ENCODE measurements at regions not wholly inside any gene's neighbourhood (a gene's known extent, or its start where the extent isn't known, plus 50 kb on each side); places are given as distances from the start of the nearest gene placed in this dataset.

- Histone ChIP-seq H3K27me3 (ENCODE audit: control insufficient read depth, insufficient read depth, low read length) (no peaks in the 10 kb centered on the region), H3K9me3 (ENCODE audit: control insufficient read depth in 2 of 3, insufficient read depth in 1 of 3, low read length in 3 of 3) (no peaks in the 10 kb centered on the region), H3K4me3 (ENCODE audit: low read length in 3 of 3) (no peak overlapping the region), H3K27ac (ENCODE audit: low read depth in 2 of 2, low read length in 2 of 2) (no peak overlapping the region), H3K9ac (ENCODE audit: low read length in 3 of 3) (no peak overlapping the region), H3K4me1 (ENCODE audit: control insufficient read depth in 2 of 3, insufficient read depth in 2 of 3, low read depth in 1 of 3, low read length in 3 of 3) (no peaks in the 10 kb centered on the region), H3K36me3 (ENCODE audit: control insufficient read depth in 2 of 3, insufficient read depth in 3 of 3, low read length in 3 of 3) (no peaks in the 10 kb centered on the region)
- no peak for DNase-seq
- TF ChIP-seq, protein P1, sequence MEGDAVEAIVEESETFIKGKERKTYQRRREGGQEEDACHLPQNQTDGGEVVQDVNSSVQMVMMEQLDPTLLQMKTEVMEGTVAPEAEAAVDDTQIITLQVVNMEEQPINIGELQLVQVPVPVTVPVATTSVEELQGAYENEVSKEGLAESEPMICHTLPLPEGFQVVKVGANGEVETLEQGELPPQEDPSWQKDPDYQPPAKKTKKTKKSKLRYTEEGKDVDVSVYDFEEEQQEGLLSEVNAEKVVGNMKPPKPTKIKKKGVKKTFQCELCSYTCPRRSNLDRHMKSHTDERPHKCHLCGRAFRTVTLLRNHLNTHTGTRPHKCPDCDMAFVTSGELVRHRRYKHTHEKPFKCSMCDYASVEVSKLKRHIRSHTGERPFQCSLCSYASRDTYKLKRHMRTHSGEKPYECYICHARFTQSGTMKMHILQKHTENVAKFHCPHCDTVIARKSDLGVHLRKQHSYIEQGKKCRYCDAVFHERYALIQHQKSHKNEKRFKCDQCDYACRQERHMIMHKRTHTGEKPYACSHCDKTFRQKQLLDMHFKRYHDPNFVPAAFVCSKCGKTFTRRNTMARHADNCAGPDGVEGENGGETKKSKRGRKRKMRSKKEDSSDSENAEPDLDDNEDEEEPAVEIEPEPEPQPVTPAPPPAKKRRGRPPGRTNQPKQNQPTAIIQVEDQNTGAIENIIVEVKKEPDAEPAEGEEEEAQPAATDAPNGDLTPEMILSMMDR (IDR thresholded peaks at IDR 0.05; ENCODE audit: borderline replicate concordance, extremely low read depth, insufficient read depth): no peak
- no peak for FAIRE-seq
- intact Hi-C loops (cut with DNase I): no loop called here
Observed at GRCh38 chr1:194787001-194787400, 1600.6 kb upstream of the B3GALT2 start.

DNA sequence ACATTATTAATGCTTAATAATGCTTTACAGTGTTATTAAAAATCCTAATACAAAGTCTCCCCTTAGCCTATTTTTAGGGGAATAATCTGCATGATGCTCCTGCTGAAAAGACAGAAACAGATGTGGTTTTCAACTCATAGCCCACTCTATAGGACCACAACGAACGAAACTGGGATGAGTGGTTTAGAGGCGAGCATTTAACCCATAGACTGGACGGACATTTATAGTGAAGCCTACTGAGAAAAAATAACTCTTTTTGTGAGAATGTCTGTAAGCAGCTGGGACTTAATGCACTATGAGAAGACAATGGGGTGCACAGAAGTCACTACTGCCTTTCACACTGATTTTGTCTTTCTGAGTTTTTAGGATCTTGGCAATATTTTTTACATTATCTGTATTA is 1599.6 kb upstream of the B3GALT2 start:
- Histone ChIP-seq H3K27ac (ENCODE audit: low read depth in 2 of 2, low read length in 2 of 2) (no peak overlapping the region), H3K36me3 (ENCODE audit: control insufficient read depth in 2 of 3, insufficient read depth in 3 of 3, low read length in 3 of 3) (no peaks in the 10 kb centered on the region), H3K4me3 (ENCODE audit: low read length in 3 of 3) (no peak overlapping the region), H3K9ac (ENCODE audit: low read length in 3 of 3) (no peak overlapping the region), H3K4me1 (ENCODE audit: control insufficient read depth in 2 of 3, insufficient read depth in 2 of 3, low read depth in 1 of 3, low read length in 3 of 3) (no peaks in the 10 kb centered on the region), H3K27me3 (ENCODE audit: control insufficient read depth, insufficient read depth, low read length) (no peaks in the 10 kb centered on the region), H3K9me3 (ENCODE audit: control insufficient read depth in 2 of 3, insufficient read depth in 1 of 3, low read length in 3 of 3) (no peaks in the 10 kb centered on the region)
- intact Hi-C loops (cut with DNase I): no loop called here
- DNase-seq (no peak), FAIRE-seq (no peak)
- TF ChIP-seq, protein P1 (IDR thresholded peaks at IDR 0.05; ENCODE audit: borderline replicate concordance, extremely low read depth, insufficient read depth): no peak

DNA sequence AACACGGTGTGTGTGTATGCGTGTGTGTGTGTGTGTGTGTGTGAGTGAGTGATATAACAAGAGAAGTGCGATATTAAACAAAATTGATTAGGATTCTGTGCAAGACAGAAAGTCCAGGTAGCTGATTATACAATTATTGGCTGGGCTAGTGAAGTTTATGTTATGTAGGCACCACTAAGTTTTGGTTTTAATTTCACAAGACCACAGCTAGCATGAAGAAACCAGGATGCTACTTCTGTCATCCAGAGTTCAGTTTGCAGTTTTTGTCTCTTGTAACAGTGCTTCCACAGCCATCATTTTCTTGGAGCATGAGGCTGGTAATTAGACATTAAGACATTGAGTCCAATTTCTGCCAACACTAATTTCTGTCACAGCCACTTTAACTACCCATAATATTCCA is 1590.2 kb upstream of the B3GALT2 start:
- Histone ChIP-seq H3K27ac (ENCODE audit: low read depth in 2 of 2, low read length in 2 of 2) (no peak overlapping the region), H3K9me3 (ENCODE audit: control insufficient read depth in 2 of 3, insufficient read depth in 1 of 3, low read length in 3 of 3) (no peaks in the 10 kb centered on the region), H3K9ac (ENCODE audit: low read length in 3 of 3) (no peak overlapping the region), H3K27me3 (ENCODE audit: control insufficient read depth, insufficient read depth, low read length) (no peaks in the 10 kb centered on the region), H3K36me3 (ENCODE audit: control insufficient read depth in 2 of 3, insufficient read depth in 3 of 3, low read length in 3 of 3) (no peaks in the 10 kb centered on the region), H3K4me1 (ENCODE audit: control insufficient read depth in 2 of 3, insufficient read depth in 2 of 3, low read depth in 1 of 3, low read length in 3 of 3) (no peaks in the 10 kb centered on the region), H3K4me3 (ENCODE audit: low read length in 3 of 3) (no peak overlapping the region)
- TF ChIP-seq, protein P1 (IDR thresholded peaks at IDR 0.05; ENCODE audit: borderline replicate concordance, extremely low read depth, insufficient read depth): no peak
- FAIRE-seq: no peak
- no peak for DNase-seq
- intact Hi-C loops (cut with DNase I): no loop called here

DNA sequence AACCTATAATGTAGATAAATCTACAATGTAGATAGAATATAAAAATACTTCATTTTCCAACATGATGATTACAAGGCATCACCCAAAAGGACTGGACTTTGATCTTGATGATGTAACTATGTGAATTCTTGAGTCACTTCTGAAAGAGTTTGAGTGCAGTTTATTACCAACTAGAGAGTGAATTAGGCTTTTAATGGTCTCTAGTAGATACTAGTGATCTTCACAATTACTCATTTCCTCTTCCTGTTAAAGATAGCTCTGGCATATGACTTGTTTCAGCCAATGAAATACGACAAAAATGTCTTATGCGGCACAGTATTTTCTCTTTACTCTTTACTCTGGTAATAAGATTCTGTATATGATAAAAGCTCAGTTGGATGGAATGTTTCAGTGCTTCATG is 1588.1 kb upstream of the B3GALT2 start:
- Histone ChIP-seq H3K36me3 (ENCODE audit: control insufficient read depth in 2 of 3, insufficient read depth in 3 of 3, low read length in 3 of 3) (no peaks in the 10 kb centered on the region), H3K4me1 (ENCODE audit: control insufficient read depth in 2 of 3, insufficient read depth in 2 of 3, low read depth in 1 of 3, low read length in 3 of 3) (no peaks in the 10 kb centered on the region), H3K9ac (ENCODE audit: low read length in 3 of 3) (no peak overlapping the region), H3K27ac (ENCODE audit: low read depth in 2 of 2, low read length in 2 of 2) (no peak overlapping the region), H3K9me3 (ENCODE audit: control insufficient read depth in 2 of 3, insufficient read depth in 1 of 3, low read length in 3 of 3) (no peaks in the 10 kb centered on the region), H3K4me3 (ENCODE audit: low read length in 3 of 3) (no peak overlapping the region), H3K27me3 (ENCODE audit: control insufficient read depth, insufficient read depth, low read length) (no peaks in the 10 kb centered on the region)
- intact Hi-C loops (cut with DNase I): no loop called here
- FAIRE-seq (no peak), DNase-seq (no peak)
- TF ChIP-seq, protein P1 (IDR thresholded peaks at IDR 0.05; ENCODE audit: borderline replicate concordance, extremely low read depth, insufficient read depth): no peak

Measured in kidney (tissue), 13 donors.